ENCODE measurements at regions not wholly inside any gene's neighbourhood (a gene's known extent, or its start where the extent isn't known, plus 50 kb on each side); places are given as distances from the start of the nearest gene placed in this dataset.

- H3K9me3 Mint-ChIP-seq, result no peaks in the 10 kb centered on the region
- H3K36me3 Mint-ChIP-seq, result no peaks in the 10 kb centered on the region
- no peaks in the 10 kb centered on the region for H3K4me1 Mint-ChIP-seq
- ATAC-seq (ENCODE audit: low read depth), result no peak
- no peak for DNase-seq (ENCODE audit: low spot score in 2 of 2)
- H3K27me3 Mint-ChIP-seq, result peaks cover 3% of the 10 kb centered on the region
- H3K4me3 Mint-ChIP-seq, result no peak overlapping the region
- H3K27ac Mint-ChIP-seq, result no peak overlapping the region
Observed at GRCh38 chr9:73014011-73014410, 61.2 kb upstream of the ALDH1A1 start.

GRCh38 chr9:73011956-73012355 lies 59.1 kb upstream of the ALDH1A1 start:
- peaks cover 10% of the 10 kb centered on the region for H3K27me3 Mint-ChIP-seq
- H3K9me3 Mint-ChIP-seq, result no peaks in the 10 kb centered on the region
- no peak overlapping the region for H3K4me3 Mint-ChIP-seq
- H3K36me3 Mint-ChIP-seq, result no peaks in the 10 kb centered on the region
- no peaks in the 10 kb centered on the region for H3K4me1 Mint-ChIP-seq
- no peak for ATAC-seq (ENCODE audit: low read depth)
- DNase-seq (ENCODE audit: low spot score in 2 of 2), result no peak
- H3K27ac Mint-ChIP-seq, result no peak overlapping the region

GRCh38 chr9:73011181-73011750 lies 58.4 kb upstream of the ALDH1A1 start:
- no peak overlapping the region for H3K27ac Mint-ChIP-seq
- peaks cover 12% of the 10 kb centered on the region for H3K27me3 Mint-ChIP-seq
- no peak for DNase-seq (ENCODE audit: low spot score in 2 of 2)
- no peaks in the 10 kb centered on the region for H3K4me1 Mint-ChIP-seq
- no peak overlapping the region for H3K4me3 Mint-ChIP-seq
- H3K36me3 Mint-ChIP-seq, result no peaks in the 10 kb centered on the region
- no peak for ATAC-seq (ENCODE audit: low read depth)
- H3K9me3 Mint-ChIP-seq, result no peaks in the 10 kb centered on the region

GRCh38 chr9:73009649-73010288 lies 56.9 kb upstream of the ALDH1A1 start:
- Mint-ChIP-seq H3K4me1 (no peaks in the 10 kb centered on the region), H3K27ac (no peak overlapping the region), H3K4me3 (no peak overlapping the region), H3K27me3 (peaks cover 14% of the 10 kb centered on the region), H3K9me3 (no peaks in the 10 kb centered on the region), H3K36me3 (no peaks in the 10 kb centered on the region)
- DNase-seq (ENCODE audit: low spot score in 2 of 2) (no peak), ATAC-seq (ENCODE audit: low read depth) (no peak)

GRCh38 chr9:73007966-73008672 lies 55.3 kb upstream of the ALDH1A1 start:
- Mint-ChIP-seq H3K36me3 (no peaks in the 10 kb centered on the region), H3K4me3 (no peak overlapping the region), H3K27me3 (peaks cover 14% of the 10 kb centered on the region), H3K27ac (no peak overlapping the region), H3K9me3 (no peaks in the 10 kb centered on the region), H3K4me1 (no peaks in the 10 kb centered on the region)
- DNase-seq (ENCODE audit: low spot score in 2 of 2) (no peak), ATAC-seq (ENCODE audit: low read depth) (no peak)

- no peaks in the 10 kb centered on the region for H3K36me3 Mint-ChIP-seq
- no peak overlapping the region for H3K4me3 Mint-ChIP-seq
- H3K27me3 Mint-ChIP-seq, result peaks cover 14% of the 10 kb centered on the region
- ATAC-seq (ENCODE audit: low read depth) (no peak), DNase-seq (ENCODE audit: low spot score in 2 of 2) (no peak)
- H3K4me1 Mint-ChIP-seq, result no peaks in the 10 kb centered on the region
- H3K27ac Mint-ChIP-seq, result no peak overlapping the region
- no peaks in the 10 kb centered on the region for H3K9me3 Mint-ChIP-seq
Observed at GRCh38 chr9:73006986-73007385, 54.1 kb upstream of the ALDH1A1 start.
